ENCODE measurements at regions not wholly inside any gene's neighbourhood (a gene's known extent, or its start where the extent isn't known, plus 50 kb on each side); places are given as distances from the start of the nearest gene placed in this dataset.

GRCh38 chr14:97634751-97635150 lies 837.6 kb downstream of the VRK1 start:
- no peak overlapping the region for H3K4me3 ChIP-seq

GRCh38 chr14:97638864-97639263 lies 841.7 kb downstream of the VRK1 start:
- Histone ChIP-seq H3K4me3 (no peak overlapping the region), H3K4me1 (ENCODE audit: control insufficient read depth in 5 of 5, insufficient read depth in 5 of 5, low read length in 5 of 5) (no peaks in the 10 kb centered on the region), H3K27ac (ENCODE audit: low read depth in 1 of 2, low read length in 1 of 2) (no peak overlapping the region), H3K36me3 (ENCODE audit: control insufficient read depth in 4 of 4, insufficient read depth in 4 of 4, low read length in 4 of 4) (no peaks in the 10 kb centered on the region), H3K27me3 (ENCODE audit: control insufficient read depth in 3 of 3, insufficient read depth in 3 of 3, low read length in 2 of 3) (peaks cover 0 to 3% (median 0%) of the 10 kb centered on the region in 3 donors), H3K9ac (ENCODE audit: insufficient read depth in 1 of 2, low read length in 2 of 2) (no peak overlapping the region), H3K9me3 (ENCODE audit: control insufficient read depth in 4 of 4, insufficient read depth in 3 of 4, low read length in 3 of 4) (peaks cover 0 to 2% (median 0%) of the 10 kb centered on the region in 4 donors)
- DNase-seq, result no peak
- WGBS, 2 donors, result 52 to 60% methylated on average over 3 of the region's 3 CpGs
- no peak for ATAC-seq (ENCODE audit: insufficient read depth, low FRiP score)
- no peak for TF ChIP-seq CTCF (IDR thresholded peaks at IDR 0.05; ENCODE audit: control extremely low read depth, extremely low read depth)

More at GRCh38 chr14:97634751-97635150, 837.6 kb downstream of the VRK1 start:
- Histone ChIP-seq H3K9ac (ENCODE audit: insufficient read depth in 1 of 2, low read length in 2 of 2) (no peak overlapping the region), H3K27ac (ENCODE audit: low read depth in 1 of 2, low read length in 1 of 2) (no peak overlapping the region), H3K9me3 (ENCODE audit: control insufficient read depth in 4 of 4, insufficient read depth in 3 of 4, low read length in 3 of 4) (no peaks in the 10 kb centered on the region), H3K4me1 (ENCODE audit: control insufficient read depth in 5 of 5, insufficient read depth in 5 of 5, low read length in 5 of 5) (no peaks in the 10 kb centered on the region), H3K36me3 (ENCODE audit: control insufficient read depth in 4 of 4, insufficient read depth in 4 of 4, low read length in 4 of 4) (no peaks in the 10 kb centered on the region), H3K27me3 (ENCODE audit: control insufficient read depth in 3 of 3, insufficient read depth in 3 of 3, low read length in 2 of 3) (peaks cover 0 to 3% (median 0%) of the 10 kb centered on the region in 3 donors)
- no peak for TF ChIP-seq CTCF (IDR thresholded peaks at IDR 0.05; ENCODE audit: control extremely low read depth, extremely low read depth)
- 19 to 29% methylated on average over 13 of the region's 13 CpGs for WGBS, 2 donors
- DNase-seq, result peak; percentile 26 to 55 (median 39)
- ATAC-seq (ENCODE audit: insufficient read depth, low FRiP score), result no peak

DNA sequence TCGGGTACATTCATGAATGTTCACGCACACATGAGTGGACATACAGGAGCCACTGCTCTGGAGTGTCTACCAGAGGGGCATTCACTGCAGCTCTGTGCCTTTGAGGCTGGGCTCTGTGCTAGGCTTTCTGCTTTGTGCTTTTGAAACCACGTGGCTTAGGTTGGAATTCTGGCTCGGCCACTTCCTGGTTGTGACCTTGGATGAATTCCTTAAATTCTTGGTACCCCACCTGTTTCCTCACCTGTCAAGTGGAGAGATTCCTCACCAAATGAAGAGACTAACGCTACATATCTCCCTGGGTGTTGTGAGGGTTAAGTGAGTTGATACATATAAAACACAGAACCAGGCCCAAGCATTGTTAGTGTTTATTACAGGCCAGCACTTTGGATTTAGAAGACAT lies 842.8 kb downstream of the VRK1 start:
- Histone ChIP-seq H3K27me3 (ENCODE audit: control insufficient read depth in 3 of 3, insufficient read depth in 3 of 3, low read length in 2 of 3) (no peaks in the 10 kb centered on the region), H3K9ac (ENCODE audit: insufficient read depth in 1 of 2, low read length in 2 of 2) (no peak overlapping the region), H3K4me3 (no peak overlapping the region), H3K9me3 (ENCODE audit: control insufficient read depth in 4 of 4, insufficient read depth in 3 of 4, low read length in 3 of 4) (peaks cover 0 to 2% (median 0%) of the 10 kb centered on the region in 4 donors), H3K36me3 (ENCODE audit: control insufficient read depth in 4 of 4, insufficient read depth in 4 of 4, low read length in 4 of 4) (no peaks in the 10 kb centered on the region), H3K27ac (ENCODE audit: low read depth in 1 of 2, low read length in 1 of 2) (no peak overlapping the region), H3K4me1 (ENCODE audit: control insufficient read depth in 5 of 5, insufficient read depth in 5 of 5, low read length in 5 of 5) (no peaks in the 10 kb centered on the region)
- TF ChIP-seq CTCF (IDR thresholded peaks at IDR 0.05; ENCODE audit: control extremely low read depth, extremely low read depth), result no peak
- 77 to 87% methylated on average over 5 of the region's 5 CpGs for WGBS, 2 donors
- DNase-seq, result no peak
- no peak for ATAC-seq (ENCODE audit: insufficient read depth, low FRiP score)

- Histone ChIP-seq H3K9ac (ENCODE audit: insufficient read depth in 1 of 2, low read length in 2 of 2) (no peak overlapping the region), H3K36me3 (ENCODE audit: control insufficient read depth in 4 of 4, insufficient read depth in 4 of 4, low read length in 4 of 4) (no peaks in the 10 kb centered on the region), H3K9me3 (ENCODE audit: control insufficient read depth in 4 of 4, insufficient read depth in 3 of 4, low read length in 3 of 4) (peaks cover 0 to 2% (median 0%) of the 10 kb centered on the region in 4 donors), H3K4me3 (no peak overlapping the region), H3K4me1 (ENCODE audit: control insufficient read depth in 5 of 5, insufficient read depth in 5 of 5, low read length in 5 of 5) (no peaks in the 10 kb centered on the region), H3K27ac (ENCODE audit: low read depth in 1 of 2, low read length in 1 of 2) (no peak overlapping the region), H3K27me3 (ENCODE audit: control insufficient read depth in 3 of 3, insufficient read depth in 3 of 3, low read length in 2 of 3) (no peaks in the 10 kb centered on the region)
- ATAC-seq (ENCODE audit: insufficient read depth, low FRiP score) (no peak), DNase-seq (no peak)
- 72 to 89% methylated on average over 8 of the region's 8 CpGs for WGBS, 2 donors
- no peak for TF ChIP-seq CTCF (IDR thresholded peaks at IDR 0.05; ENCODE audit: control extremely low read depth, extremely low read depth)
Measured at GRCh38 chr14:97641827-97642226, 844.6 kb downstream of the VRK1 start.

All from lung (tissue), 11 donors.